Common myeloid progenitor, CD34-positive (primary cell): ENCODE measurements at regions not wholly inside any gene's neighbourhood (a gene's known extent, or its start where the extent isn't known, plus 50 kb on each side); places are given as distances from the start of the nearest gene placed in this dataset.

Experiments used
- CTCF ChIA-PET: fragments of 350-600 bp; sonication (Branson Sonifier 250); formaldehyde crosslinking; loops from one replicate; lab custom pipeline; 2021; ENCODE audit warnings: antibody characterized with exemption; lab: Charles Lee
- POLR2A ChIA-PET: fragments of 350-600 bp; sonication (Branson Sonifier 250); formaldehyde crosslinking; loops from one replicate; lab custom pipeline; 2021; ENCODE audit warnings: antibody characterized with exemption; lab: Charles Lee
- DNase-seq, 3 donors: peaks; one replicate each; pipeline versions ENCODE4 v3.0.0 to v3.0.0-alpha.2; 2013
- H3K27ac ChIP-seq, 2 experiments: 1 replicate in 1 of 2; 2 replicates in 1 of 2; pipeline ENCODE4 v1.7.0; 2013; ENCODE audit warnings: inconsistent platforms in 2 of 2, low read length in 2 of 2, mild to moderate bottlenecking in 2 of 2, low read depth in 1 of 2, moderate library complexity in 1 of 2; ENCODE audit not compliant: severe bottlenecking in 2 of 2, insufficient read depth in 1 of 2, poor library complexity in 1 of 2
- H3K27me3 ChIP-seq, 5 experiments: replicated peaks in 2 of 5; 1 replicate in 3 of 5; 2 replicates in 2 of 5; pipeline versions ENCODE4 v1.6.1 to v1.7.0; 2013; ENCODE audit warnings: low read length in 4 of 5, mild to moderate bottlenecking in 2 of 5, moderate library complexity in 2 of 5, inconsistent platforms in 1 of 5; ENCODE audit not compliant: insufficient read depth in 5 of 5, control insufficient read depth in 4 of 5
- H3K36me3 ChIP-seq, 4 experiments: 1 replicate in 2 of 4; 2 replicates in 2 of 4; pipeline versions ENCODE4 v1.6.1 to v1.7.0; 2013; ENCODE audit warnings: low read length in 3 of 4, control low read depth in 1 of 4, mild to moderate bottlenecking in 1 of 4; ENCODE audit not compliant: control insufficient read depth in 4 of 4, insufficient read depth in 4 of 4
- H3K4me1 ChIP-seq, 4 experiments: 1 replicate in 3 of 4; 2 replicates in 1 of 4; pipeline versions ENCODE4 v1.6.1 to v1.7.1; 2013; ENCODE audit warnings: low read length in 3 of 4, mild to moderate bottlenecking in 3 of 4, control low read depth in 1 of 4, inconsistent platforms in 1 of 4, moderate library complexity in 1 of 4; ENCODE audit not compliant: control insufficient read depth in 4 of 4, insufficient read depth in 4 of 4; ENCODE audit errors: control extremely low read depth in 1 of 4
- H3K4me3 ChIP-seq, 7 experiments: 1 replicate in 4 of 7; 2 replicates in 3 of 7; pipeline versions ENCODE4 v1.5.1 to v1.7.0; 2013; ENCODE audit warnings: mild to moderate bottlenecking in 7 of 7, low read length in 6 of 7, moderate library complexity in 6 of 7, inconsistent platforms in 2 of 7, low read depth in 2 of 7, control low read depth in 1 of 7; ENCODE audit not compliant: insufficient read depth in 4 of 7, control insufficient read depth in 1 of 7; ENCODE audit errors: extremely low read depth in 1 of 7
- H3K9me3 ChIP-seq, 5 experiments: 1 replicate in 4 of 5; 2 replicates in 1 of 5; pipeline versions ENCODE4 v1.6.1 to v1.7.1; 2013; ENCODE audit warnings: low read length in 4 of 5, mild to moderate bottlenecking in 2 of 5, inconsistent platforms in 1 of 5, low read depth in 1 of 5, moderate library complexity in 1 of 5; ENCODE audit not compliant: control insufficient read depth in 4 of 5, insufficient read depth in 2 of 5; ENCODE audit errors: control extremely low read depth in 1 of 5
- WGBS: methylation state at CpG from one replicate; pipeline ENCODE4 v1.1.5; 2013; ENCODE audit not compliant: insufficient coverage; 5-methylcytosine and 5-hydroxymethylcytosine counted together

GRCh38 chr3:177425042-177425441, 227.8 kb upstream of the TBL1XR1 start:
- ChIA-PET POLR2A (no interaction called here), CTCF (interaction anchor here (3.0 kb wide), 1 partner anchor 14 kb away, joined by 11 read pairs; no protein-coding TSS in a partner anchor)
- Histone ChIP-seq H3K4me1 (peaks cover 8 to 42% (median 33%) of the 10 kb centered on the region in 4 experiments), H3K36me3 (no peaks in the 10 kb centered on the region), H3K27ac (no peak overlapping the region), H3K9me3 (no peaks in the 10 kb centered on the region), H3K27me3 (no peaks in the 10 kb centered on the region), H3K4me3 (no peak overlapping the region)
- no peak for DNase-seq
- no CpG with 5 or more reads among the region's 3 CpGs for WGBS

- no peaks in the 10 kb centered on the region for H3K9me3 ChIP-seq
Observed at GRCh38 chr3:177426106-177426877, 229.0 kb upstream of the TBL1XR1 start.

GRCh38 chr3:177426878-177427495, 229.7 kb upstream of the TBL1XR1 start:
- Histone ChIP-seq H3K4me1 (peaks cover 8 to 43% (median 32%) of the 10 kb centered on the region in 4 experiments), H3K27ac (peak overlapping the region in 1 of 2 experiments; percentile 19), H3K27me3 (no peaks in the 10 kb centered on the region), H3K9me3 (no peaks in the 10 kb centered on the region), H3K4me3 (peak overlapping the region in 1 of 7 experiments; percentile 12), H3K36me3 (no peaks in the 10 kb centered on the region)
- POLR2A ChIA-PET: interaction anchor here (0.6 kb wide), 1 partner anchor 105 kb away, joined by 3 read pairs; no protein-coding TSS in a partner anchor
- peak in 2 of 3 donors; percentile 68 to 73 for DNase-seq
- CTCF ChIA-PET: interaction anchor here (1.2 to 2.5 kb wide), 3 partner anchors 10 to 30 kb away, joined by 3 to 6 read pairs (median 5); no protein-coding TSS in a partner anchor
- WGBS: 59% methylated on average over 6 of the region's 7 CpGs

More at GRCh38 chr3:177426106-177426877, 229.0 kb upstream of the TBL1XR1 start:
- peak overlapping the region in 1 of 2 experiments; percentile 19 for H3K27ac ChIP-seq
- ChIA-PET POLR2A (interaction anchor here (0.6 kb wide), 1 partner anchor 104 kb away, joined by 3 read pairs; no protein-coding TSS in a partner anchor), CTCF (interaction anchor here (0.7 to 2.5 kb wide), 4 partner anchors 9 to 29 kb away, joined by 3 to 6 read pairs (median 4); no protein-coding TSS in a partner anchor)
- peak in 2 of 3 donors; percentile 76 to 84 for DNase-seq
- no peaks in the 10 kb centered on the region for H3K27me3 ChIP-seq
- peaks cover 8 to 42% (median 32%) of the 10 kb centered on the region in 4 experiments for H3K4me1 ChIP-seq
- no peaks in the 10 kb centered on the region for H3K36me3 ChIP-seq
- no peak overlapping the region for H3K4me3 ChIP-seq
- no CpG with 5 or more reads among the region's 3 CpGs for WGBS

GRCh38 chr3:177427540-177427939, 230.3 kb upstream of the TBL1XR1 start:
- H3K4me3 ChIP-seq: no peak overlapping the region
- POLR2A ChIA-PET: no interaction called here
- CTCF ChIA-PET: interaction anchor here (2.1 to 2.5 kb wide), 2 partner anchors 10 to 21 kb away, joined by 5 to 6 read pairs; no protein-coding TSS in a partner anchor
- no peaks in the 10 kb centered on the region for H3K36me3 ChIP-seq
- H3K27me3 ChIP-seq: no peaks in the 10 kb centered on the region
- H3K27ac ChIP-seq: no peak overlapping the region
- peaks cover 8 to 44% (median 32%) of the 10 kb centered on the region in 4 experiments for H3K4me1 ChIP-seq
- no peaks in the 10 kb centered on the region for H3K9me3 ChIP-seq
- 0% methylated on average over 1 of the region's 1 CpG for WGBS
- peak in 2 of 3 donors; percentile 59 to 67 for DNase-seq

- peaks cover 8 to 34% (median 28%) of the 10 kb centered on the region in 4 experiments for H3K4me1 ChIP-seq
- CTCF ChIA-PET: interaction anchor here (2.5 kb wide), 1 partner anchor 12 kb away, joined by 6 read pairs; no protein-coding TSS in a partner anchor
- DNase-seq: no peak
- POLR2A ChIA-PET: no interaction called here
- H3K27ac ChIP-seq: no peak overlapping the region
- no peaks in the 10 kb centered on the region for H3K27me3 ChIP-seq
- no peaks in the 10 kb centered on the region for H3K9me3 ChIP-seq
- 100% methylated on average over 1 of the region's 1 CpG for WGBS
- no peak overlapping the region for H3K4me3 ChIP-seq
- no peaks in the 10 kb centered on the region for H3K36me3 ChIP-seq
Observed at GRCh38 chr3:177429079-177429478, 231.8 kb upstream of the TBL1XR1 start.

- H3K27me3 ChIP-seq: no peaks in the 10 kb centered on the region
- no peak overlapping the region for H3K27ac ChIP-seq
- no peaks in the 10 kb centered on the region for H3K9me3 ChIP-seq
- H3K4me3 ChIP-seq: no peak overlapping the region
- H3K4me1 ChIP-seq: peaks cover 8 to 27% (median 21%) of the 10 kb centered on the region in 4 experiments
- H3K36me3 ChIP-seq: no peaks in the 10 kb centered on the region
- POLR2A ChIA-PET: no interaction called here
- WGBS: no CpG with 5 or more reads among the region's 2 CpGs
- CTCF ChIA-PET: no interaction called here
- DNase-seq: no peak
Observed at GRCh38 chr3:177429771-177430170, 232.5 kb upstream of the TBL1XR1 start.
